K562 (cell line): ENCODE measurements at regions not wholly inside any gene's neighbourhood (a gene's known extent, or its start where the extent isn't known, plus 50 kb on each side); places are given as distances from the start of the nearest gene placed in this dataset.

Source experiments
- ATAC-seq: fragments of 200-7000 bp; cut with Tn5 transposase; 3 replicates; pipeline ENCODE4 v1.9.1; 2020; ENCODE audit warnings: moderate library complexity
- BruUV-seq: library from RNA; stranded (reverse); fragments of 400-500 nt; replicated peaks from 2 replicates; lab custom pipeline; 2021; lab: Mats Ljungman, UMichigan
- CTCF ChIA-PET: fragments of 300-600 bp; formaldehyde crosslinking; extraction: SDS; loops from one replicate; lab custom pipeline; 2021; ENCODE audit warnings: low intra/inter-chr PET ratio; lab: Yijun Ruan, JAX
- POLR2A ChIA-PET: fragments of 300-600, 350-650 bp; sonication (Branson Sonifier 250); formaldehyde crosslinking; extraction: SDS; loops from one replicate; lab custom pipeline; 2021; ENCODE audit warnings: antibody characterized with exemption, inconsistent platforms; lab: Yijun Ruan, JAX
- DNase-seq, 4 experiments: peaks; one replicate each; pipeline versions ENCODE4 v3.0.0 to v3.0.0-alpha.2; 2011 to 2018; ENCODE audit warnings: low spot score in 3 of 4, mixed read lengths in 3 of 4; ENCODE audit errors: extremely low read depth in 1 of 4
- FAIRE-seq: peaks from 2 replicates; lab custom pipeline; 2011; peaks lifted over from hg19 to GRCh38; lab: Jason Lieb, UNC
- H2AFZ ChIP-seq: 2 replicates; pipeline ENCODE4 v1.6.0; 2011; ENCODE audit warnings: low read depth, low read length, control low read depth, inconsistent platforms
- H3K27ac ChIP-seq: fragments of 200-600 bp; 3 replicates; pipeline ENCODE4 v1.8.0; 2011; ENCODE audit warnings: low read depth, mild to moderate bottlenecking, control low read depth, inconsistent platforms, low read length, moderate library complexity, mixed read lengths; ENCODE audit errors: extremely low read depth
- H3K27me3 ChIP-seq, 2 experiments: fragments of 300-600 bp in 1 of 2; 2 replicates in 1 of 2; 3 replicates in 1 of 2; pipeline versions ENCODE4 v1.6.0 to v1.8.0; 2011; ENCODE audit warnings: inconsistent platforms in 2 of 2, low read length in 2 of 2, mild to moderate bottlenecking in 1 of 2, mixed read lengths in 1 of 2, moderate library complexity in 1 of 2; ENCODE audit not compliant: control insufficient read depth in 2 of 2, insufficient read depth in 2 of 2
- H3K36me3 ChIP-seq: fragments of 300-600 bp; 3 replicates; pipeline ENCODE4 v1.8.0; 2011; ENCODE audit warnings: mild to moderate bottlenecking, low read length, inconsistent platforms; ENCODE audit not compliant: control insufficient read depth, insufficient read depth
- H3K4me1 ChIP-seq, 2 experiments: fragments of 200-600 bp in 1 of 2; replicated peaks in 1 of 2; 2 replicates in 1 of 2; 3 replicates in 1 of 2; pipeline versions ENCODE4 v1.5.1 to v1.8.0; 2011; ENCODE audit warnings: inconsistent platforms in 2 of 2, low read length in 2 of 2, mild to moderate bottlenecking in 1 of 2, mixed read lengths in 1 of 2, moderate library complexity in 1 of 2; ENCODE audit not compliant: control insufficient read depth in 2 of 2, insufficient read depth in 2 of 2
- H3K4me2 ChIP-seq: 2 replicates; pipeline ENCODE4 v1.6.1; 2011; ENCODE audit warnings: low read length, control low read depth, inconsistent platforms, mixed read lengths; ENCODE audit not compliant: insufficient read depth
- H3K4me3 ChIP-seq: fragments of 200-600 bp; sonication (generic), shearing (Covaris generic); 2 replicates; pipeline ENCODE4 v1.5.1; 2016; ENCODE audit warnings: control low read depth, inconsistent platforms
- H3K79me2 ChIP-seq: fragments of 200-600 bp; 3 replicates; pipeline ENCODE4 v1.8.0; 2011; ENCODE audit warnings: low read length, inconsistent platforms; ENCODE audit not compliant: control insufficient read depth, insufficient read depth
- H3K9ac ChIP-seq, 2 experiments: 2 replicates each; pipeline versions ENCODE4 v1.6.0 to v1.6.1; 2011; ENCODE audit warnings: low read depth in 2 of 2, low read length in 2 of 2, control low read depth in 1 of 2, inconsistent platforms in 1 of 2, mild to moderate bottlenecking in 1 of 2, mixed read lengths in 1 of 2; ENCODE audit not compliant: insufficient read depth in 1 of 2
- H3K9me1 ChIP-seq: one replicate; pipeline ENCODE4 v1.6.0; 2011; ENCODE audit warnings: inconsistent platforms, mild to moderate bottlenecking, low read length, moderate library complexity; ENCODE audit not compliant: control insufficient read depth, insufficient read depth
- H3K9me3 ChIP-seq: replicated peaks from 2 replicates; pipeline ENCODE4 v1.5.1; 2011; ENCODE audit warnings: low read depth, low read length, inconsistent platforms; ENCODE audit not compliant: control insufficient read depth, insufficient read depth
- H4K20me1 ChIP-seq: replicated peaks from 2 replicates; pipeline ENCODE4 v1.6.1; 2011; ENCODE audit warnings: low read length, inconsistent platforms, mixed read lengths; ENCODE audit not compliant: control insufficient read depth, insufficient read depth
- CAMTA2 ChIP-seq: fragments of 250-450 bp; sonication (Bioruptor Pico); conservative IDR thresholded peaks from 2 replicates; pipeline ENCODE4 v1.5.1; 2022
- COPS2 ChIP-seq: fragments of 450-650 bp; conservative IDR thresholded peaks from 2 replicates; pipeline ENCODE4 v1.6.1; 2016; ENCODE audit warnings: mild to moderate bottlenecking, moderate library complexity
- KDM2B ChIP-seq: fragments of 250-450 bp; sonication (Bioruptor Pico); IDR thresholded peaks from 2 replicates; pipeline ENCODE4 v1.8.0; 2021; ENCODE audit warnings: mild to moderate bottlenecking, moderate library complexity
- SIX5 ChIP-seq, 2 experiments: IDR thresholded peaks; 2 replicates each; pipeline ENCODE4 v1.6.1; 2011; ENCODE audit warnings: low read length in 2 of 2, borderline replicate concordance in 1 of 2, low read depth in 1 of 2, mild to moderate bottlenecking in 1 of 2, moderate library complexity in 1 of 2; ENCODE audit not compliant: insufficient read depth in 1 of 2
- ZNF134 ChIP-seq: fragments of 250-450 bp; sonication (Bioruptor Pico); conservative IDR thresholded peaks from 2 replicates; pipeline ENCODE4 v1.4.0; 2020
- ZNF644 ChIP-seq: fragments of 200-800 bp; sonication (Bioruptor generic); IDR thresholded peaks from 2 replicates; pipeline ENCODE4 v1.6.1; 2016; ENCODE audit warnings: low read depth, missing genetic modification characterization, missing compliant biosample characterization
- ZSCAN29 ChIP-seq: fragments of 450-650 bp; IDR thresholded peaks from 2 replicates; pipeline ENCODE4 v1.6.1; 2017
- in situ Hi-C: fragments of 300-500 bp; cut with MboI; formaldehyde crosslinking; loops from 4 replicates; pipeline ENCODE4 v1.15.0; 2018; ENCODE audit warnings: inconsistent platforms, mixed read lengths
- intact Hi-C: fragments of 100-400 bp; cut with micrococcal nuclease; formaldehyde crosslinking; loops from 2 replicates; pipeline ENCODE4 v1.14.2; 2022
- TF ChIP-seq, protein P1 (sequence below): fragments of 450-650 bp; formaldehyde crosslinking; IDR thresholded peaks from 2 replicates; pipeline ENCODE4 v1.4.0; 2020; ENCODE audit warnings: mild to moderate bottlenecking, moderate library complexity
- TF ChIP-seq, protein P2 (sequence below): fragments of 450-650 bp; IDR thresholded peaks from 2 replicates; pipeline ENCODE4 v1.7.1; 2018; ENCODE audit warnings: mild to moderate bottlenecking, low read depth; ENCODE audit not compliant: partially characterized antibody
- TF ChIP-seq, protein P3 (sequence below): IDR thresholded peaks from 2 replicates; pipeline ENCODE4 v1.6.1; 2011; ENCODE audit warnings: borderline replicate concordance, low read depth, mild to moderate bottlenecking, moderate library complexity, low read length; ENCODE audit not compliant: insufficient read depth, poor library complexity, severe bottlenecking

DNA sequence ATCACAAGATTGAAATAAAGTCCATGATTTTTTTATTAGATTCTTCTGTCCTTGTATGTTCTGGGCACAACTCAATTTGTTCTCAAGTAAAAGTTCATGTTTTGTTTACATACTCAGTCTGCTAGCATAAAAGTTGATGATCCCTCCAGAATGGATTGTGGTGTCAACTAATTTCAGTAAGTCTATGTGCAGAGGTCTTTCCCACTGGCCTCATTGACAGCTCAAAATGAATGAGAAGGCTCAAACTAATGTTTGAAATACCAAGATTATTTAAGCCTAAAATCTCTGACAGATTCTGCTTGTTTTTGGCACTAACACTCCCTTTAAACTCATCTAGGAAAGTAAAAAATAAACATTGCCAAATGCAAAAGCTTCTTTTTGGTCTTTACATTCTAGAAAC, 561.2 kb upstream of the CNTNAP5 start:
- Histone ChIP-seq H3K79me2 (no peaks in the 10 kb centered on the region), H4K20me1 (no peaks in the 10 kb centered on the region), H2AFZ (no peak overlapping the region), H3K9me3 (no peaks in the 10 kb centered on the region), H3K36me3 (no peaks in the 10 kb centered on the region)
- FAIRE-seq: no peak
- intact Hi-C loops: no loop called here
- TF ChIP-seq KDM2B: no peak
- no peak for TF ChIP-seq SIX5 (IDR thresholded peaks at IDR 0.05; ENCODE audit: borderline replicate concordance in 1 of 2, insufficient read depth in 1 of 2, low read depth in 1 of 2, low read length in 2 of 2)
- TF ChIP-seq ZNF644 (tag): no peak
- TF ChIP-seq, protein P1, sequence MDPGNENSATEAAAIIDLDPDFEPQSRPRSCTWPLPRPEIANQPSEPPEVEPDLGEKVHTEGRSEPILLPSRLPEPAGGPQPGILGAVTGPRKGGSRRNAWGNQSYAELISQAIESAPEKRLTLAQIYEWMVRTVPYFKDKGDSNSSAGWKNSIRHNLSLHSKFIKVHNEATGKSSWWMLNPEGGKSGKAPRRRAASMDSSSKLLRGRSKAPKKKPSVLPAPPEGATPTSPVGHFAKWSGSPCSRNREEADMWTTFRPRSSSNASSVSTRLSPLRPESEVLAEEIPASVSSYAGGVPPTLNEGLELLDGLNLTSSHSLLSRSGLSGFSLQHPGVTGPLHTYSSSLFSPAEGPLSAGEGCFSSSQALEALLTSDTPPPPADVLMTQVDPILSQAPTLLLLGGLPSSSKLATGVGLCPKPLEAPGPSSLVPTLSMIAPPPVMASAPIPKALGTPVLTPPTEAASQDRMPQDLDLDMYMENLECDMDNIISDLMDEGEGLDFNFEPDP (CRISPR knock-in tag): no peak
- TF ChIP-seq, protein P2, sequence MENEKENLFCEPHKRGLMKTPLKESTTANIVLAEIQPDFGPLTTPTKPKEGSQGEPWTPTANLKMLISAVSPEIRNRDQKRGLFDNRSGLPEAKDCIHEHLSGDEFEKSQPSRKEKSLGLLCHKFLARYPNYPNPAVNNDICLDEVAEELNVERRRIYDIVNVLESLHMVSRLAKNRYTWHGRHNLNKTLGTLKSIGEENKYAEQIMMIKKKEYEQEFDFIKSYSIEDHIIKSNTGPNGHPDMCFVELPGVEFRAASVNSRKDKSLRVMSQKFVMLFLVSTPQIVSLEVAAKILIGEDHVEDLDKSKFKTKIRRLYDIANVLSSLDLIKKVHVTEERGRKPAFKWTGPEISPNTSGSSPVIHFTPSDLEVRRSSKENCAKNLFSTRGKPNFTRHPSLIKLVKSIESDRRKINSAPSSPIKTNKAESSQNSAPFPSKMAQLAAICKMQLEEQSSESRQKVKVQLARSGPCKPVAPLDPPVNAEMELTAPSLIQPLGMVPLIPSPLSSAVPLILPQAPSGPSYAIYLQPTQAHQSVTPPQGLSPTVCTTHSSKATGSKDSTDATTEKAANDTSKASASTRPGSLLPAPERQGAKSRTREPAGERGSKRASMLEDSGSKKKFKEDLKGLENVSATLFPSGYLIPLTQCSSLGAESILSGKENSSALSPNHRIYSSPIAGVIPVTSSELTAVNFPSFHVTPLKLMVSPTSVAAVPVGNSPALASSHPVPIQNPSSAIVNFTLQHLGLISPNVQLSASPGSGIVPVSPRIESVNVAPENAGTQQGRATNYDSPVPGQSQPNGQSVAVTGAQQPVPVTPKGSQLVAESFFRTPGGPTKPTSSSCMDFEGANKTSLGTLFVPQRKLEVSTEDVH: no peak
- TF ChIP-seq COPS2: no peak
- TF ChIP-seq CAMTA2 (CRISPR knock-in tag): no peak
- no peak for TF ChIP-seq ZNF134 (CRISPR knock-in tag)
- no peak for TF ChIP-seq ZSCAN29
- TF ChIP-seq, protein P3, sequence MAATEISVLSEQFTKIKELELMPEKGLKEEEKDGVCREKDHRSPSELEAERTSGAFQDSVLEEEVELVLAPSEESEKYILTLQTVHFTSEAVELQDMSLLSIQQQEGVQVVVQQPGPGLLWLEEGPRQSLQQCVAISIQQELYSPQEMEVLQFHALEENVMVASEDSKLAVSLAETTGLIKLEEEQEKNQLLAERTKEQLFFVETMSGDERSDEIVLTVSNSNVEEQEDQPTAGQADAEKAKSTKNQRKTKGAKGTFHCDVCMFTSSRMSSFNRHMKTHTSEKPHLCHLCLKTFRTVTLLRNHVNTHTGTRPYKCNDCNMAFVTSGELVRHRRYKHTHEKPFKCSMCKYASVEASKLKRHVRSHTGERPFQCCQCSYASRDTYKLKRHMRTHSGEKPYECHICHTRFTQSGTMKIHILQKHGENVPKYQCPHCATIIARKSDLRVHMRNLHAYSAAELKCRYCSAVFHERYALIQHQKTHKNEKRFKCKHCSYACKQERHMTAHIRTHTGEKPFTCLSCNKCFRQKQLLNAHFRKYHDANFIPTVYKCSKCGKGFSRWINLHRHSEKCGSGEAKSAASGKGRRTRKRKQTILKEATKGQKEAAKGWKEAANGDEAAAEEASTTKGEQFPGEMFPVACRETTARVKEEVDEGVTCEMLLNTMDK: no peak
- TF ChIP-seq, all 486 proteins: peak for 0
- ChIA-PET POLR2A (no interaction called here), CTCF (no interaction called here)
- no peaks in the 10 kb centered on the region for H3K27me3 ChIP-seq
- H3K4me3 ChIP-seq: no peak overlapping the region
- no peak overlapping the region for H3K9ac ChIP-seq
- DNase-seq (no peak), ATAC-seq (no peak)
- H3K4me1 ChIP-seq: no peaks in the 10 kb centered on the region
- no peak overlapping the region for H3K4me2 ChIP-seq
- no TSS peak for BruUV-seq
- H3K27ac ChIP-seq: no peak overlapping the region
- in situ Hi-C loops: no loop called here
- no peaks in the 10 kb centered on the region for H3K9me1 ChIP-seq
